ENCODE measurements at regions not wholly inside any gene's neighbourhood (a gene's known extent, or its start where the extent isn't known, plus 50 kb on each side); places are given as distances from the start of the nearest gene placed in this dataset.

GRCh38 chr1:82492159-82492558, 691.4 kb downstream of the ADGRL2 start:
- Histone ChIP-seq H3K27me3 (ENCODE audit: control insufficient read depth, insufficient read depth, low read length) (no peaks in the 10 kb centered on the region), H3K79me1 (ENCODE audit: low read depth in 1 of 2, low read length in 2 of 2) (no peaks in the 10 kb centered on the region), H3K23ac (ENCODE audit: low read depth, low read length) (no peak overlapping the region), H3K4ac (ENCODE audit: low read depth, low read length) (no peak overlapping the region), H3K18ac (ENCODE audit: low read depth, low read length) (no peak overlapping the region), H3K36me3 (ENCODE audit: control insufficient read depth, insufficient read depth, low read length) (no peaks in the 10 kb centered on the region), H2AK5ac (ENCODE audit: low read depth, low read length) (no peak overlapping the region), H3K14ac (replicated peaks; ENCODE audit: low read depth, low read length) (no peak overlapping the region), H3K9me1 (ENCODE audit: insufficient read depth, low read length) (no peaks in the 10 kb centered on the region), H4K91ac (ENCODE audit: insufficient read depth, low read depth, low read length) (no peak overlapping the region), H3K9ac (ENCODE audit: low read depth, low read length) (no peak overlapping the region), H4K8ac (ENCODE audit: low read depth in 2 of 2, low read length in 2 of 2) (no peak overlapping the region), H3K27ac (ENCODE audit: insufficient read depth, low read length) (no peak overlapping the region), H3K4me1 (ENCODE audit: control insufficient read depth, insufficient read depth, low read length) (no peaks in the 10 kb centered on the region), H2BK5ac (ENCODE audit: low read depth, low read length, poor library complexity, severe bottlenecking) (no peak overlapping the region), H3K56ac (ENCODE audit: extremely low read depth, insufficient read depth, low read length) (no peak overlapping the region), H3K4me2 (ENCODE audit: low read depth, low read length) (no peak overlapping the region), H4K20me1 (ENCODE audit: insufficient read depth, low read length) (no peaks in the 10 kb centered on the region), H3K4me3 (ENCODE audit: insufficient read depth, low read depth, low read length) (no peak overlapping the region), H4K5ac (ENCODE audit: low read depth, low read length) (no peak overlapping the region), H3K9me3 (ENCODE audit: control insufficient read depth, insufficient read depth, low read length) (peaks cover 2% of the 10 kb centered on the region; the same call in 1 of the 2 replicates), H2AK9ac (replicated peaks; ENCODE audit: low read depth, low read length, poor library complexity) (no peak overlapping the region), H2BK120ac (ENCODE audit: low read depth, low read length) (no peak overlapping the region), H2BK15ac (ENCODE audit: low read depth, low read length) (no peak overlapping the region), H2BK20ac (ENCODE audit: low read depth, low read length) (no peak overlapping the region), H2AFZ (replicated peaks; ENCODE audit: low read length, poor library complexity) (no peak overlapping the region)
- DNase-seq (no peak), ATAC-seq (ENCODE audit: low read depth) (no peak)
- in situ Hi-C loops (cut with MboI; ENCODE audit: low sequenced_read_pairs), result no loop called here
- intact Hi-C loops (cut with micrococcal nuclease), result no loop called here
- dilution Hi-C loops (cut with HindIII; ENCODE audit: low sequenced_read_pairs, unreplicated experiment), result no loop called here
- ChIA-PET CTCF (no interaction called here), POLR2A (ENCODE audit: unreplicated experiment) (no interaction called here)
- TF ChIP-seq MXI1 (IDR thresholded peaks at IDR 0.05; ENCODE audit: borderline replicate concordance, low read depth, low read length), result no peak
- no peak for TF ChIP-seq RCOR1 (IDR thresholded peaks at IDR 0.05; ENCODE audit: insufficient replicate concordance, low read length)
- TF ChIP-seq BHLHE40 (IDR thresholded peaks at IDR 0.05; ENCODE audit: low read depth, low read length), result no peak
- TF ChIP-seq POLR2A (IDR thresholded peaks at IDR 0.05; ENCODE audit: low read depth, low read length), result no peak
- no peak for TF ChIP-seq FOS (IDR thresholded peaks at IDR 0.05; ENCODE audit: low read depth, low read length)
- TF ChIP-seq RAD21 (IDR thresholded peaks at IDR 0.05; ENCODE audit: low read length), result no peak
- no peak for TF ChIP-seq CHD1 (IDR thresholded peaks at IDR 0.05; ENCODE audit: low read depth, low read length)
- no peak for TF ChIP-seq RFX5 (IDR thresholded peaks at IDR 0.05; ENCODE audit: low read depth, low read length)
- TF ChIP-seq MAFK (IDR thresholded peaks at IDR 0.05; ENCODE audit: low read depth, low read length), result no peak
- no peak for TF ChIP-seq ELK1 (IDR thresholded peaks at IDR 0.05; ENCODE audit: borderline replicate concordance, low read depth, low read length)
- TF ChIP-seq NFE2L2 (IDR thresholded peaks at IDR 0.05; ENCODE audit: low read depth, low read length), result no peak
- no CpG with 5 or more reads among the region's 2 CpGs for WGBS, 2 experiments (ENCODE audit: extremely low coverage in 2 of 2, insufficient read length in 1 of 2)
- no TSS peak for BruUV-seq (replicated peaks)
